ENCODE measurements at regions not wholly inside any gene's neighbourhood (a gene's known extent, or its start where the extent isn't known, plus 50 kb on each side); places are given as distances from the start of the nearest gene placed in this dataset.

DNA sequence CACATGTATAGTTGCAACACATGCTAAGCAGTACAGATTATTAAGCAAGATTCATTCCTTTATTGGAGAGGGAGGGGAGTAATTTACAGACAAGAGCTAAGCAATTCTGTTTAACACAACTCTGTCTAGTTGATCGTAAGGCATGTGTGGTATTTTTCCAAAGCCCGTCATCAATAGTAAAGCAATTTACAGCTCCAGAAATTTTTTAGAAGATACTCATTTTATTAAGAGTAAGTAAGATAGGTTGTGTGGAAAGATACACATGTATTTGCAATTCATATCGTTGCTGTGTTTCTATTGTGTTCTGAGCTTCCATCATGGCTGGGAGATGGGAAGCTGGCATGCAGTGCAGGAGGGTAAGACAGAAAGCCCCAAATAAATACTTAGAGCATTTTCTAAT lies 289.2 kb upstream of the TMEM161B start:
- TF ChIP-seq YY1 (IDR thresholded peaks at IDR 0.05) (no peak), CTCF (IDR thresholded peaks at IDR 0.05; ENCODE audit: low read depth, low read length, missing input control) (no peak), MAX (IDR thresholded peaks at IDR 0.05) (no peak), RAD21 (IDR thresholded peaks at IDR 0.05) (no peak)
